ENCODE measurements at regions not wholly inside any gene's neighbourhood (a gene's known extent, or its start where the extent isn't known, plus 50 kb on each side); places are given as distances from the start of the nearest gene placed in this dataset.
"Not testable (repeated sequence)": the region's sequence is repeated elsewhere in the genome, so short reads cannot be mapped to it uniquely, and the experiment has no call there.

DNA sequence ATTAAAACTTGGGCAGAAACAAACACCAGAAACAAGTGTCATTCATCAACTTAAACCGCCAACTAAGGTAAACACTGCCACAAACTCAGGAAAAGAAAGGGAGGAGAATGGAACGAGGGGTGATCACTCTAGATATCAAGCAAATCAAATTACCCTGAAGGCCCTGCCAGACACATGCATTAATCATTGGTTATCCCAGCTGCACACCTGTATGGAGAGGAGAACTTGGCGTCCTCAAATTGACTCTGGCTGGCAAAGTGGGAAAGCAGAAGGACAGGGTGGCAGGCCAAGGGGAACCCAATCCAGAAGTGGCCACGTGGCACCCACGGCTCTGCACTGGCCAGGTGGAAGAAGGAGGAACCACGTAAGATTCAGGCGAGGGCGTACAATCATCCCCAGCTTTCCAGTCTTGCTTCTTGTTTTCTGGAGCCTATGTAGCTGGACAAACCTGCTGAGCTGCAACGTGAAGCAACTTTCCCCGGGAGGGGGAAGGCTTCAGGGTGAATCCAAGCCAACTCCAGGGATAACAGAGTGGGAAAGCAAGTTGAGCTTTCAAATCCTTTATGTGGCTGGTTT, 156.2 kb upstream of the JARID2 start:
- no peak for DNase-seq (ENCODE audit: low read depth in 2 of 3, low spot score in 2 of 3)

DNA sequence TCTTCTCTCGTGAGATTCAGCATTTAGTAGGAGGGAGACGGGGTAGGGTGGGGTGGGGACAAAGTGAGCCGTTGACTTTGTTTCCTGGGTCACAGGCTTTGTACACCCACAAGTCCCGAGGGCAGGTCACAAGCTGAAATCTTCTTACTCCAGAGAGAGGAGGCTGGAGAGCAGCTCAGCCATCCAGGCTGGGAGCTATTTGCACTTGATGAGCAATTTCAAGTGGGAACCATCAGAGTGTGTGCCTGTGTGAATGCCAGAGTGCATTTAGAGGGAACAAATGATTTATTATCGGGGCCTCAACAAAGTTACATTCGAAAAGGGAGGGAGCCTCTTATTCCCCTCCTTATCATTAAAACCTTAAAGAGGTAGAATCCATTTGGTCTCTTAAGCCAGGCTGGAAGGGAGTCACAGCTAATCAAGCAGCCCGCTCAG, 155.7 kb upstream of the JARID2 start:
- no peak for DNase-seq (ENCODE audit: low read depth in 2 of 3, low spot score in 2 of 3)

DNA sequence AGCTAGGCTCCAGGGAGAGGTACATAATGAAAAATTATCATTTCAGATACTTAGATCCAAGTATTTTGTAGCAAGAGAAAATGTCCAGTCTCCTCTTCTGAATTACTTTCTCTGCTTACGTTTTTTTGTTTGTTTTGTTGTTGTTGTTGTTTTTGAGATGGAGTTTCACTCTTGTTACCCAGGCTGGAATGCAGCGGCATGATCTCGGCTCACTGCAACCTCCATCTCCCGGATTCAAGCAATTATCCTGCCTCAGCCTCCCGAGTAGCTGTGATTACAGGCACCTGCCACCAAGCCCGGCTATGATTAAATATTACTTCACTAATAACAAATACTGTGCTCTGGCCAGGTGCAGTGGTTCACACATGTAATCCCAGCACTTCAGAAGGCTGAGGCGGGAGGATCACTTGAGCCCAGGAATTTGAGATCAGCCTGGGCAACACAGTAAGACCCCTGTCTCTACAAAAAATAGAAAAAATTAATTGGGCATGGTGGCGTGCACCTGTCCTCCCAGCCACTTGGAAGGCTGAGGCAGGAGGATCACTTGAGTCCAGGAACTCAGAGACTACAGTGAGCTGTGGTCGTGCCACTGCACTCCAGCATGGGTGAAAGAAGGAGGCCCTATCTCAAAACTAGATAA, 155.0 kb upstream of the JARID2 start:
- no peak for DNase-seq (ENCODE audit: low read depth in 2 of 3, low spot score in 2 of 3)

DNA sequence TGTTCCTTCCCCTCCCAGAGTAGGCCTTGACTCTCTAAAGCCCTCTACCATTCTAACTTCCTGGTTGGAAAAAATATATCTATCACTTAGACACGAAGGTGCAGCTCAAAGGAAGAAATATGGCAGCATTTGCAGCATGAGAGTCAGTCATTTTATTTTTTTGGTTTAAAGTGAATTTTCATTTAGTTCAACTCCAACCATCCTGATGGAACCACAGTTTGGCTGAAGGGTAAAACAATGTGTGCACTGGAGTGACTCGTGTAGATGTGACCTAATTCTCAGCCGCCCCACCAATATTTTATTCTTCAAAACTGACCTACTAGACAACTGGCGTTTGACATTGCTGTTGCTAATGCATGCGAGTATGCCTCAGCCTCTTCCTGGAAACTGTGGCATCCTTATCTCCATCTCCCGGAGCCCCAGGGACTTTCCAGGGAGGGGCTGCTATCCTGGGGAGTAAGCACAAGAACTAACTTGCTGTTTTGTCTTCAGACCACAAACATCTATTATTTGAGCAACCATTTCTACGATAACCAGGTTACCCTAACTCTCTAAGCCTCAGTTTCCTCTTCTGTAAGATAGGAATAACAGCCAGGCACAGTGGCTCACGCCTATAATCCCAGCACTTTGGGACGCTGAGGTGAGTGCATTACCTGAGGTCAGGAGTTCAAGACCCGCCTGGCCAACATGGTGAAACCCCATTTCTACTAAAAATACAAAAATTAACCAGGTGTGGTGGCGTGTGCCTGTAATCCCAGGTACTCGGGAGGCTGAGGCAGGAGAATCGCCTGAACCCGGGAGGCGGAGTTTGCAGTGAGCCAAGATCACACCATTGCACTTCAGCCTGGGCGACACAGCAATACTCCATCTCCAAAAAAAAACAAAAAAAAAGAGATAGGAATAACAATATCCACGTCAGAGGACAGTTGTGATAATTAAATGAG, 148.7 kb upstream of the JARID2 start:
- DNase-seq (ENCODE audit: low read depth in 2 of 3, low spot score in 2 of 3), result no peak

DNA sequence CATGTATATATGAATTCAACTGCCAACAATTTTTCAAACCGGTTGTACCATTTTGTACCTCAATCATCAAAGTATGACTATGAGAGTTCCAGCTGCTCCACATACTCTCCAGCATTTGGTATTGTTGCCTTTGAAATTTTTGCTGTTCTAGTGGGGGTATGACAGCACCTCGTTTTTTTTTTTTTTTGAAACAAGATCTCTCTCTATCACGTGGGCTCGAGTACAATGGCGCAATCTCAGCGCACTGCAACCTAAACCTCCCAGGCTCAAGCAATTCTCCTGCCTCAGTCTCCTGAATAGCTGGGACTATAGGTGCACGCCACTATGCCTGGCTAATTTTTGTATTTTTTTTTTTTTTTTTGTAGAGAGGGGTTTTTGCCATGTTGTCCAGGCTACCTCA, 144.7 kb upstream of the JARID2 start:
- no peak for DNase-seq (ENCODE audit: low read depth in 2 of 3, low spot score in 2 of 3)

DNA sequence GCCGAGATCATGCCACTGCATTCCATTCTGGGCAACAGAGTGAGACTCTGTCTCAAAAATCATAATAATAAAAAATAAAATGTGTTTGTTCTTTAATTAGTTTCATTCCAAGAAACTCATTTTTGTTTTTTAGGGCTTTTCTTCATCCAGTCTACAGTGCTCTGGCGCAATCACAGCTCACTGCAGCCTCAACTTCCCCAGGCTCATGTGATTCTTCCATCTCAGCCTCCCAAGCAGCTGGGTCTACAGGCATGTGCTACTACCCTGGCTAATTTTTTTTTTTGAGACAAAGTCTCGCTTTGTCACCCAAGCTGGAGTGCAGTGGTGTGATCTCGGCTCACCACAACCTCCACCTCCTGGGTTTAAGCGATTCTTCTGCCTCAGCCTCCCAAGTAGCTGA, 143.6 kb upstream of the JARID2 start:
- no peak for DNase-seq (ENCODE audit: low read depth in 2 of 3, low spot score in 2 of 3)

DNA sequence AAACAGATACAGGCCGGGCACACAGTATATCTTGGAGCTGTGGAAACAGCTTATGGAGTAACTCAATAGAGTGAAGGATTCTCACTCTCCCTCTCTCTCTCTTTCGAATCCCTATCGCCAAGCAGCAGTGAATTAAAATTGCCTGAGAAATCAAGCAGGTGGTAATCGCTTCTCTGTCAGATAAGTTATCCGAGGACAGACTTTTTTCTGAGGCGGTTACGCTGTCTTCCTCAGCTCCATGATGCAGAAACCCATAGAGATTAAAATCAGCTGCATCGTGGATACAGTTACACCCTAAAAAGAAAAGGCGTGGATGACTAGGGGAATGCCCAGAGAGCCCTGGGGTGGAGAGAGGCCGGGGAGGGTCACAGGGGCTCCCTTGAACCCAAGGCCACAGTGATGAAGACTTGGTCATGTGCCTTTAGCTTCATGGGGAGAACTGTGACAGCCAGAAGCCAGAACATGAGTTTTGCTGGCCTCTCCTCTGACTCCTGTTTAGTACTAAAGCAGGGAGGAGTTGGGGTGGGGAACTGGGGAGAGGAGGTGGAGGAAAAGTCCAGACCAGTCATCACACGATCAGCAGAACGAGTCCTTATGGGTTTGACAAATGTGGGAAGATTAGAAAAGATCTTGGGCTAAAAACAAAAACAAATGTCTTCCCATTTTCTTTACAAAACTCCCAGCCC, 138.8 kb upstream of the JARID2 start:
- no peak for DNase-seq (ENCODE audit: low read depth in 2 of 3, low spot score in 2 of 3)

DNA sequence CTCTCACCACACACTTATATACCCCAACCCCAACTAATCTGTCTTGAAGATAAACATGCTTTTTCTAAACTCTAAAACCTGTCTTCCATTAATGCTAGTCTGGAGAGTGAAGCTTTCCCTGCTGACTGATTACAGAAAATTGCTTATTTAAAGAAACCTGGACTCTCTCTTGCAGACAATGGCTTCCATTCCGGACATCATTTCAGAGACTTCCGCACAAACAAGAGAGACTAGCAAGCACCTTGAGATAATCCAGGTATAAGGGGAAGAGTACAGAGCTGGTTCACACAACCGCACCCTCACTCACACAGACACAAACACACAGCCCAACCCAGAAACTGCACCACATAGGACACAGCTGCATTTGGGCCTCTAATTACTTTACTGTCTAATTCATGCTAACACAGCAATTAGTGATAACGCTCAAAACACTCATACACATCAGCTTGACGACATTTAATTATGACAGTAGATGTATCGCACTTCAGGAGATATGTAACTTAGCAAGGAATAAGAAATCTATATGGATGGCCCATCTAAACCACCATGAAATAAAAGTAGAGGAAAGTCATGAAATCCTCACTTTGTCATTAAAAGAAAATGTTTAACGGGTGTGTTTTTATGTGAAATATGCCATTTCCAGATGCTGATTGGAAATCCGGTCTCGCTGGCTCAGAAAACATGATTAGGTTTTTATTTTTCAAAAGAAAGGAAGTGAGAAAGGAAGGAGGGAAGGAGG, 138.1 kb upstream of the JARID2 start:
- no peak for DNase-seq (ENCODE audit: low read depth in 2 of 3, low spot score in 2 of 3)

DNA sequence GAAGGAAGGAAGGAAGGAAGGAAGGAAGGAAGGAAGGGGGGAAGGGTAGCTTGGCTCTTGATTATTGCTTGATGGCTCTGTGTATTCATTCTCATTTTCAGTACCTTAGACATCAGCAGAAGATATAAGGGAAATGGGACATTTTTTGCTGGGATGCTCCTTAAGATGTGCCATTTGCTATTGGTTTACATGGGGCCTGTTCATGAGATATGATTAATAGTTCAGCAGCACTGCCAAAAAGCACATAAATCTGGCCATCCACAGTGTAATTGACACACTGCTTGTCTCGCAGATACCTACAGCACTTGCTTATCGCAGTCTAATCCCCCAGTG, 137.5 kb upstream of the JARID2 start:
- no peak for DNase-seq (ENCODE audit: low read depth in 2 of 3, low spot score in 2 of 3)

DNA sequence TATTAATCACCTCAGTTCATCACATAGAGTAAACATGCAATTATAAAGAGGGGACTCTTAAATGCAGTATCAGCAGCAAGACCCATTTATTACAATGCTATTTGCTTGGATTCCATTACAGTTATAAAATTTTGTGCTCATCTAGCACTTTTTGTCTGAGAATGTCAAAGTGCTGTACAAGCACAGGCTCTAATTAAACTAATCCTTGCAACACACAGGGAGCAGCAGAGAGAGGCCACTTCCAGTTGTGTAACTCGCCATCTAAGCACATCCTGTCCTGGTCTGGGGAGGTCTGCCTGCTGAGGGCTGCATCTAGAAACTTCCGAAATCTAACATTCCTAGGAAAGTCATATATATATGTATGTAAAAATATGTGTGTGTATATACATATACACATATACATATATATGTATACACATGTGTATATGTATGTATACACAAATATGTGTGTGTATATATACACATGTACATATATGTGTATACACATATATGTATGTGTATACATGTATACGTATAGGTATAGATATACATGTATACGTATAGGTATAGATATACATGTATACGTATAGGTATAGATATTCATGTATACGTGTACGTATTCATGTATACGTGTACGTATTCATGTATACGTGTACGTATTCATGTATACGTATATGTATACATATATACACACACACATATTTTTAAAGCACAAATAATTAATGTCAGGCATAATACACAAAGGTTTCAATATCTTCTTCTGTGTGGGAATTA, 136.4 kb upstream of the JARID2 start:
- no peak for DNase-seq (ENCODE audit: low read depth in 2 of 3, low spot score in 2 of 3)

DNA sequence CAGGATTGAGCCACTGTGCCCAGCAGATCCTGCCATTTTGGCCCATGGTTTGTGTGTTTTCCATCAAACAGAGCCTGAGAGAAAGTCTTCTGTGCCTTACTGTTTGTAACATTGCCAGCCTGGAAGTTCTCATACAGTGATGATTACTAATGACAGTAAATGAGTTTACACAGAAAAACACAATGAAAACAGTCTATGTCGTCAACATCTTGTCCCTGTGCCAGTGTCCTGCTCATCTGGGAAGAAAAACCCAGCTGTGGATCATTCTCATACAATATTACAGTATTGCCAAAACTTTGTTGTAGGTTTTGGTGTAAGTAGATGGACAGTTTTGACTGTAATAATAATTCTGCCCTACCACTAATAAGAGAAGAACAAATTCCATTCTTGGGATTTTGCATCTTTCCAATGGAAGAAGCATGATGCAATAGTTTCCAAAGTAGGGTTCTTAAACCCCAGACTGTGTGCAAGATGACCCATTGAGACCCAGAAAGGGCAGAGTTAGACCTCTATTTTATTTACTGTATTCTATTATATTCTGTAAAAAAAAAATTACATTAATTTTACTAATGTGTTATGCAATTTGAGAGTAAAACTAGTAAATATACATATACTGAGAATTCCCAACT, 135.0 kb upstream of the JARID2 start:
- no peak for DNase-seq (ENCODE audit: low read depth in 2 of 3, low spot score in 2 of 3)

DNA sequence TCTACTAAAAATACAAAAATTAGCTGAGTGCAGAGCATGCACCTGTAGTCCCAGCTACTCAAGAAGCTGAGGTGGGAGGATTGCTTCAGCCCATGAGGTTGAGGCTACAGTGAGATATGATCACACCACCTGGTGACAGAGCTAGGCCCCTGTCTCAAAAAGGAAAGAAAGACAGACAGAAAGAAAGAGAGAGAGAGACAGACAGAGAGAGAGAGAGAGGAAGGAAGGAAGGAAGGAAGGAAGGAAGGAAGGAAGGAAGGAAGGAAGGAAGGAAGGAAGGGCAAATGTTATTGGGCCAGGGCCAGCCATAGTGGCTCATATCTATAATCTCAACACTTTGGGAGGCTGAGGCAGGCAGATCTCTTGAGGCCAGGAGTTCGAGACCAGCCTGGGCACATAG, 134.3 kb upstream of the JARID2 start:
- not testable (repeated sequence) for DNase-seq (ENCODE audit: low read depth in 2 of 3, low spot score in 2 of 3)

DNA sequence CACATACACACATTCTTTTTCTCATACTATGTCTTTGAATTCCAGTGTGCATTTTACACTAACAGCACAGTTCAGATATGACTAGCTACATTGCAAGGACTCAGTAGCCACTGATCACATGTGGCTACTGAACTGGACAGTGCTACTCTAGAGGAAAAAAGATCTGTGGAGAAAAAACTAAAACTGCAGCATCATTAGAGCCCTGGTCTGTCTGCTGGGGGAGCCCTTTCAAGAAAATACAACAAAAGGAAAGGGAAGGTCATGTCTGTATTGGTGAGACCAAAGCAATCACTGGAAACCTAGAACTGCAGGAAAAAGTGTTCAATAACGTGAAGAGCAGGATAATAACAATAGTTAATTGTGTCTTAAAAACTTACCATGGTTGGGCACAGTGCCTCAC, 132.3 kb upstream of the JARID2 start:
- no peak for DNase-seq (ENCODE audit: low read depth in 2 of 3, low spot score in 2 of 3)

DNA sequence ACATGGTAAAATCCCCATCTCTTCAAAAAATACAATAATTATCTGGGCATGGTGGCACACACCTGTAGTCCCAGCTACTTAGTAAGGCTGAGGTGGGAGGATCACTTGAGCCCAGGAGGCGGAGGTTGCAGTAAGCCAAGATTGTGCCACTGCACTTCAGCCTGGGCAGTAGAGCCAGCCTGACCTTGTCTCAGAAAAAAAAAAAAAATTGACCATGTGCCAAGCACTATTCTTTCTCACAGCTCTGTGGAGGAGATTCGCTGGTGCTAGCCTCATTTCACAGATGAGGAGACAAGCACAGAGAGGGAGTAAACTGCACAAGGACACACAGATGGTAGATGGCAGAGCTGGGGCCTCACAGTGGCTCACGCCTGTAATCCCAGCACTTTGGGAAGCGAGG, 131.8 kb upstream of the JARID2 start:
- no peak for DNase-seq (ENCODE audit: low read depth in 2 of 3, low spot score in 2 of 3)

DNA sequence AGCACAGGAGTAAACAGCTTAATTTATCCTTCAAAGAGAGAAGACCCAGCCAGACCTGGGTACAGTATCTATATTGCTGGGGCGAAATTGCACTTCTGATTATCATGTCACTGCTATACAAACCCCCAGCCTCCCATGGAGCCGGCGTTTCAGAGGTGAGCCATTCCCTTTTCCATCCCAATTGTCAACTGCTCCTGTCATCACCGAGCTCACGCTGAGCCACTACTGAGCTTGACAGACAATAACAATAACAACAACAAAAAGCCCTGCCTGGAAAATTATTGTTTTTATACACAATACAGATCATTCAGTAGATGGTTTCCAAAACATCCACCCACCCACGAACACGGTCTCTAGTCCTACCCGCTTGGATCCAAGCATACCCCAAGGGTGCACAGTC, 129.0 kb upstream of the JARID2 start:
- no peak for DNase-seq (ENCODE audit: low read depth in 2 of 3, low spot score in 2 of 3)

DNA sequence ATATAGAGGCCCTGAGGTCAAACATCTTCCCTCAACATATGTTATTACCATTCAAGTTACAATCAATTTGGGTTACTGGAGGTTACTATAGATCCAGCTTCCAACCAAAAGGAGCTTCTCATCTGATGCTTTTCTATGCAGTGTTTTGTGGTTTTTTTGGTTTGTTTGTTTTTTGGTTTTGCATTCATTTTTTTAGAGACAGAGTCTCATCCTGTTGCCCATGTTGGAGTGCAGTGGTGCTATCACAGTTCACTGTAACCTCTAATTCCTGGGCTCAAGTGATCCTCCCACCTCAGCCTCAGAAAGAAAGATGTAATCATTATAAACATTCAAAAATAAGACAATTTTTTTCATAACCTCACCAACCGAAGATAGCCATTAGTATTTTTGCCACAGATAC, 124.4 kb upstream of the JARID2 start:
- DNase-seq (ENCODE audit: low read depth in 2 of 3, low spot score in 2 of 3), result no peak

DNA sequence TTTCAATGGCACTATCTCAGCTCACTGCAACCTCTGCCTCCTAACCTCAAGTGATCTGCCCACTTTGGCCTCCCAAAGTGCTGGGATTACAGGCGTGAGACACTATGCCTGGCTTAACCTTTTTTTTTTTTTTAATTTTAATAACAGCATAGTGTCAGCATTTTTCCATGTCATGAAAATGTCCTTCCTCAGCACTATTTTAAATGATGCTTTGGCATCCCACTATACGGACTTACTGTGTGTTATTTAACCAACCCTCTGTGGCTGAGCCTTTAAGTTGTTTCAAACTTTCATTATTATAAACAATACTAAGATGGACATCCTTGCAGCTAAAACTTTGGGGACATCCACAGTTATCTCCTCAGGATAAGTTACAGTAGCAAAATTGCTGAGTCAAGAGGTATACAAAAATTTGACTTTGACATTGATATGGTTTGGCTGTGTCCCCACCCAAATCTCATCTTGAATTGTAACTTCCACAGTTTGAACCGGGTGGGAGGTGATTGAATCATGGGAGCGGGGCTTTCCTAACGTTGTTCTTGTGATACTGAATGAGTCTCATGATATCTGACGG, 123.8 kb upstream of the JARID2 start:
- no peak for DNase-seq (ENCODE audit: low read depth in 2 of 3, low spot score in 2 of 3)

DNA sequence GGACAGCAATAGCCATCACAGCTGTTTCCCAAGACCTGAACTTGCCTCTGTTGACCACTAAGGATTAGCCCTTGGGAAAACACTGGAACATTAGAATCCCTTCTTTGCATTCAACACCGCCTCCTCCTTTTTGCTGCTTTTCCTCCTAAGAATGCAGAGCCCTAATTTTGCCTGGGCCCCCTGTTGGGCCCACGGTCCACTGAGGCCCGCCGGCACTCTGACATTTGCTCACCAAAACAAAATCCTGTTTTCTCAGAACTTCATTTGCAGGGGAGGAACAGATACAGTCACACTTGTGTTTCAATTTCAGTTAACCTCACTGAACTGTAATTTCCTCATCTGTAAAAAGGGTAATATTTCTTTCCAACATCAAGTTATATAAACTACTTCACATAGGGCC, 116.0 kb upstream of the JARID2 start:
- no peak for DNase-seq (ENCODE audit: low read depth in 2 of 3, low spot score in 2 of 3)

DNA sequence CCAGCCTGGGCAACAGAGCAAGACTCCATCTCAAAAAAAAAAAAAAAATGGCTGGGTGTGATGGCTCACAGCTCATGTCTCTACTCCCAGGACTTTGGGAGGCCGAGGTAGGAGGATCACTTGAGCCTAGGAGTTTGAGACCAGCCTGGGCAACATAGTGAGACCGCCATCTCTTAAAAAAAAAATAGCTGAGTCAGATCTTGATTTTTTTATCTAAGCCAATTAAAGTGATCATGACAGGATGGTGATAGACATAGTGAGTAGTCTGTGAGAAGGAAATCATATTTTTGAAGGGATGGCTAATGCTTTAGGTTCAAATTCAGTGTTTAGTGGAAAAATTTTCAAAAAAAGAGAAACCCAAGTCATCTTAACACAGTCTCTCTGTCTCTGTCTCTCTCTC, 114.6 kb upstream of the JARID2 start:
- no peak for DNase-seq (ENCODE audit: low read depth in 2 of 3, low spot score in 2 of 3)

DNA sequence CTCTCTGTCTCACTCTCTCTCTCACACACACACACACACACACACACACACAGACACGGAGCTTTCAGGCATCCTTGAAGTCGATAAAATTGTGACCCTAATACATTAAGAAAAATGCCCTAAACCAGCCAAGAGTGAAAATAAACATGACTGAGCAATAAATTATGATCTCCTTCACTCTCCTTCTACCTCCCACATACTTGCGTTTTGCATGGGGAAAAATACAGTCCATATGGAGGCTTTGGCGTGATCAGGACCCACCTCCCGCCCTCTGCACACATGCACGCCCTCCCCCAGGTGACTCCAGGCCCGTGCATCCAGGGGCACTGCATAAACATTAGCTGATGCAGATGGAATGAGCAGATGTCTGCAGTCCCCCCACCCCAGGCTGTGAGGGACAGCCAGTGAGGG, 114.2 kb upstream of the JARID2 start:
- no peak for DNase-seq (ENCODE audit: low read depth in 2 of 3, low spot score in 2 of 3)
